Activated gamma-delta T cell (primary cell): ENCODE measurements at regions not wholly inside any gene's neighbourhood (a gene's known extent, or its start where the extent isn't known, plus 50 kb on each side); places are given as distances from the start of the nearest gene placed in this dataset.
"Not testable (repeated sequence)": the region's sequence is repeated elsewhere in the genome, so short reads cannot be mapped to it uniquely, and the experiment has no call there.

Experiments used
- DNase-seq: peaks from one replicate; lab custom pipeline; 2025; lab: John Stamatoyannopoulos, UW

GRCh38 chr21:16418642-16419041 is 688.9 kb downstream of the USP25 start:
- DNase-seq: no peak

GRCh38 chr21:16419188-16419921 is 689.6 kb downstream of the USP25 start:
- DNase-seq: no peak

DNA sequence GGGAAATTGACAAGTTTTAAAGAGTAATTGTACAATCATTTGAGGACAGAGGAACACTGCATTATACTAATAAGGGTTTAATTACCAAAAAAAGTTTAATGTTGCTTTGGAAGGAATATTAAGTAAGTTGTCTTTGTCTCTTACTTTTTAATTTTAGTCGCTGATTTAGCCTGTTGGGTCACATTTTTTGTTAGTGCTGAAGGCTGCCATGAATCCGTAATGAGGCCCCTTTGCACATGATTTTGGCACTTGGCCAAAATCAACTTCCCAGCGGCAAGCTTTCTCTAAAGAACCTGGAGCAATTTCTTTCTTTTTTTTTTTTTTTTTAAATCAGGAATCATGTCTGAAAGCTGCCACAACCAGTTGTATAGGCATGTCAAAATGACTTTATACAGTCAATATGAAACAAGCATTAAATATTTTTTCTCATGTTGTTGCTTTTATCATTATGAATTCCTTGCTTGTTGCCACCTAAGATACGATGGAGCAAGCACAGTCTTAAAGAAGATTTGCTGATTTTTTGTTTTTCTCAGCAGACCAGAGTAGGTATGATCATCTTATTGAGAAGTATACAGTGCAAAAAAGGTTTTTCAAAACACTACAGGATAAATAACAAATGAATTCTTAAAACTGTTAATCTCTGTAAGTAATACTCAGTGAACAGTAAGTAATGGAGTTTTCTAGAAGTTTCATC is 690.4 kb downstream of the USP25 start:
- no peak for DNase-seq

- DNase-seq: no peak
Observed at GRCh38 chr21:16421007-16421406, 691.2 kb downstream of the USP25 start.

- DNase-seq: no peak
Observed at GRCh38 chr21:16421965-16422364, 692.2 kb downstream of the USP25 start.

GRCh38 chr21:16422702-16423101 is 692.9 kb downstream of the USP25 start:
- no peak for DNase-seq

GRCh38 chr21:16423921-16424320 is 694.1 kb downstream of the USP25 start:
- DNase-seq: no peak

DNA sequence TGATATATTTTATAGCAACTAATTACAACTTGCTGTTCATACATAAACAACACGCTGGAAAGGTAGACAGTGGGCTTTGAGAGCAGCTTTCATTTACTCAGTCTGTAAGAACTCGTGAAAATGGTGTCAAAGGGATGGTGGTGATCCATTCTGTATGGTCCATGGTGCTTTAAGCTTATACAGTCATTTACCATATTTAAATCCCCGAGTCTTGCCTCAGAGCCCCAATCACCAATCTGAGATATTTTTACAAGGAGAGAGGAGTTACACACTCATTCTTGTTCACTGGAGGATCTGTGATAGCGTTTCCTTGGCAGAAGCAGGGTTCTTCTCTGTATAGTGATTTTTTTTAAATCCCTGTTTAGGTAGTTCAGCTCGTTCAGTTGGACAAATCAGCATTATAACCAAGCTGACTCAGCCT is 694.6 kb downstream of the USP25 start:
- DNase-seq: no peak

DNA sequence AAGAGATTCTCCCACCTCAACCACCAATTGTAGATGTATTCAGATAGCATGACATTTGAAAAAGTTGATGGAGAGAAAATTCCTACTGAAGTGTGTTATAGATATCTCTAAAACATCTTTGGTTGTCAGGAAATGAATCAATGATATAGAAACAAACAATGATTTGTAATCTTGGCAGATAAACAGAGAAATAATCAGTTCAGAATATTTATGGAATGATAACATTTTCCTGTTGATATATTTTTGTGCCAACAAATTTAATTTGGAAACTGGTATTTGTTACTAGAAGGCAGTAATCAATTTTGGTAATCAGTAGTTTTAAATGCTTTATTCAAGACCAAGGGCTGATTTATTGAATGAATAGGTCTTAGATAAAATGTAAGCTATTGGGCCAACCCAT is 695.6 kb downstream of the USP25 start:
- DNase-seq: no peak

- no peak for DNase-seq
Observed at GRCh38 chr21:16426936-16427335, 697.2 kb downstream of the USP25 start.

- no peak for DNase-seq
Observed at GRCh38 chr21:16427587-16428087, 697.9 kb downstream of the USP25 start.

DNA sequence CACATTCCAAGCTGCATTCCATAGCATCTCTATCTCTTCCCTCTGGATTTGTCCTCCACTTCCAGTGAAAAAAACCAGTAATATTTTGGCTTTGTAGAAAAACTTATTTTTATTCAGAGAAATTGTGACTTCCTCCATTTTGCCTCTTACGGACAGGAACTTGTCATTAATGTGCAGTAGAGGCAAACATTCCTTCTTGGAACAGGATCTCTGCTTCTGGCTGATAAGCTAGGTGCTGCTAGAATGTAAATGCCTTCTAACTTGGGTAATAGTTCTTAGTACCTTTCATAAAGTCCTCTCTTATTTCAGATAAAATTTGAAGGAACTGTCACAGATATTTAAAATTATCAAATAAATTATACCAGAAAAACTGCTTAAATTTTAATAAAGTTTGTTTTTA is 707.8 kb downstream of the USP25 start:
- DNase-seq: no peak

GRCh38 chr21:16438761-16439160 is 709.0 kb downstream of the USP25 start:
- DNase-seq: no peak

- DNase-seq: no peak
Observed at GRCh38 chr21:16441789-16442188, 712.0 kb downstream of the USP25 start.

GRCh38 chr21:16454399-16454798 is 724.6 kb downstream of the USP25 start:
- DNase-seq: no peak

DNA sequence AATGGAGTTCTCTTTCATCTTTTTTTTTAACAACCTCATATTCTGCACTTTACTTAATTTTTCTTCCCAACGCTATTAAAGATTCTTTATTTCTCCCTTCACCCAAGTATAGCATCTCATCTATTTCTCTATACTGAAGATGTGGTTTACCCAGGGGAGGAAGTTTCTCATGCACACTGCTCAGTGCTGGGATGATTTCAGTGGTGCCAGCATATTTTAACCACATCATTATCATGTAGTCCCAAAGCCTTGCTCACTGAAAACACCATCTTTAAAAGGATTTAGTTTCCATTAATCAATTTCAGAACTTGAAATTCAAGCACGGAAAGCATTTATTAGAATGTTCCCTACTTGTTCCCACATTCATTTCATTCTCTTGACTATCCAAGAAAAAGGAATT is 725.7 kb downstream of the USP25 start:
- DNase-seq: no peak

DNA sequence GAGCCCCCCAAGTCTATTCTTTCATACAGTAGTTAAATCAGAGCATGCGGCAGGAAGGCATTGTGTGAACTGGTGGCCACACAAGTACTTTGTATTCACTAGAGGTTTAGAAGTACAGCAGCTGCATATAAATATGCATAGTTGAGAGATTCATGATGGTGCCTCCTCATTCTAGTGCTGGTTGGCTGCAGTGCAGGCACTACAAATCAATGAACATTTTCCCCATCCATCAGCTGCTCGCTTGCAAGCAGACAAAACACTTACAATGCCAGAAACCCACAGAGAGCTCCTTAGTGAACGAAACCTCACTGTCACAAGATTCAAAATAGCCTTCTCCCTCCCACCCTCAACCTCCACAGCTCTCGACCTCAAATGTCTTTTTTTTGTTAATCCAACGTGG is 726.2 kb downstream of the USP25 start:
- no peak for DNase-seq

- no peak for DNase-seq
Observed at GRCh38 chr21:16457498-16457897, 727.7 kb downstream of the USP25 start.

- no peak for DNase-seq
Observed at GRCh38 chr21:16460936-16461335, 731.2 kb downstream of the USP25 start.

GRCh38 chr21:16464211-16464889 is 734.6 kb downstream of the USP25 start:
- DNase-seq: not testable (repeated sequence)

DNA sequence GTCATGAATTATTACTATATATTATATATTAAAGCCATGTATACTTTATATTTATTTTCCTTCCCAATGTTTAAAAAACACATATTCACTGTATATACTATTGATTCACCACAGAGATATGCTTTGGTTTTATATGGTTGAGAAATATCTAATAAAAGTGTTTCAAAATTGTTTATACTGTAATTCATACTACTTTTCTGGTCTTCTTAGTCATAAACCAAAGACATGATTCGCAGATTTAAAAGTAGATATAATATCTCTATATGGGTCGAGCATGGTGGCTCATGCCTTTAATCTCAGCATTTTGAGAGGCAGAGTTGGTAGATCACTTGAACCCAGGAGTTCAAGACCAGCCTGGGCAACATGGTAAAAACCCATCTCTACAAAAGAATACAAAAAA is 738.4 kb downstream of the USP25 start:
- no peak for DNase-seq

DNA sequence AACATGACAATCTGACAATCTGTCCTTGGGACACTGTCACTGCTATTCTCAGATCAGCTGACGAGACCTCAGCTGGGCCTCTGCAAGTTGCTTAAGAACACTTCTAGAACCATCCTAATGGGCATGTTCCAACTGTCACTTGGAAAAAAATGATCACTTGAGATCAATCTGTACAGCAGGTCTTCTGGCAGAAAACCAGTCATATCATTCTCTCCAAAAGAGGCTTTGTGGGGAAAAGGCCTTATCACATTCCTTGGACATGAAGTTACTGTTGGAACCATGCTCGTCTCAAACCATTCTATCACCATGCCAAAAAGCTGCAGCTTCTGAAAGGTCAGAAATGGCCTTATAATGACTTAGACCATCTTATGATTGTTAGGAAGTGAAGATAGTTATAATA is 744.2 kb downstream of the USP25 start:
- no peak for DNase-seq
